ENCODE measurements at regions not wholly inside any gene's neighbourhood (a gene's known extent, or its start where the extent isn't known, plus 50 kb on each side); places are given as distances from the start of the nearest gene placed in this dataset.

GRCh38 chr2:6214471-6214870, 522.3 kb downstream of the SOX11 start:
- H3K4me3 ChIP-seq (ENCODE audit: low read depth, low read length), result no peak overlapping the region
- CTCF ChIA-PET, result no interaction called here
- POLR2A ChIA-PET, result no interaction called here
- no peak for DNase-seq (ENCODE audit: low read depth, low spot score)
- TF ChIP-seq, protein P1, sequence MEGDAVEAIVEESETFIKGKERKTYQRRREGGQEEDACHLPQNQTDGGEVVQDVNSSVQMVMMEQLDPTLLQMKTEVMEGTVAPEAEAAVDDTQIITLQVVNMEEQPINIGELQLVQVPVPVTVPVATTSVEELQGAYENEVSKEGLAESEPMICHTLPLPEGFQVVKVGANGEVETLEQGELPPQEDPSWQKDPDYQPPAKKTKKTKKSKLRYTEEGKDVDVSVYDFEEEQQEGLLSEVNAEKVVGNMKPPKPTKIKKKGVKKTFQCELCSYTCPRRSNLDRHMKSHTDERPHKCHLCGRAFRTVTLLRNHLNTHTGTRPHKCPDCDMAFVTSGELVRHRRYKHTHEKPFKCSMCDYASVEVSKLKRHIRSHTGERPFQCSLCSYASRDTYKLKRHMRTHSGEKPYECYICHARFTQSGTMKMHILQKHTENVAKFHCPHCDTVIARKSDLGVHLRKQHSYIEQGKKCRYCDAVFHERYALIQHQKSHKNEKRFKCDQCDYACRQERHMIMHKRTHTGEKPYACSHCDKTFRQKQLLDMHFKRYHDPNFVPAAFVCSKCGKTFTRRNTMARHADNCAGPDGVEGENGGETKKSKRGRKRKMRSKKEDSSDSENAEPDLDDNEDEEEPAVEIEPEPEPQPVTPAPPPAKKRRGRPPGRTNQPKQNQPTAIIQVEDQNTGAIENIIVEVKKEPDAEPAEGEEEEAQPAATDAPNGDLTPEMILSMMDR (IDR thresholded peaks at IDR 0.05; ENCODE audit: insufficient read depth, low read length, missing control alignments), result no peak

- ChIA-PET CTCF (no interaction called here), POLR2A (no interaction called here)
- no peak overlapping the region for H3K4me3 ChIP-seq (ENCODE audit: low read depth, low read length)
- TF ChIP-seq, protein P1 (IDR thresholded peaks at IDR 0.05; ENCODE audit: insufficient read depth, low read length, missing control alignments), result no peak
- no peak for DNase-seq (ENCODE audit: low read depth, low spot score)
Measured at GRCh38 chr2:6215053-6215452, 522.9 kb downstream of the SOX11 start.

DNA sequence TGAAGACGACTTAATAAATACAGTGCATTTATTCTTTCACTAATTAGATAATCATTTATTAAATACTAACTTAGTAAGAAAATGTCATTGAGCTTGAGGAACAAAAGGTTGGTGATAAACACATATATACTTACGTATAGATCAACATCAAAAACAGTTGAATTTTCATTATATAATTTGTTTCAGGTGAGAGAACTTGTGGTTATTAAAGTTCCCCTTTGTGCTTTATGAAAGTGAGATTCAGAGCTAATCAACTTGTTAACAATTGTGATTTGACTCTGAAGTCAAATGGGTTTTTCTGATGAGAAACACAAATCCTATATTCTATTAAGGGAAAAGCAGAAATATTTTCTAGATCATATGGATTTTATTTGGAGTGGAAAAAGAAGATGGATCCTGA, 524.0 kb downstream of the SOX11 start:
- TF ChIP-seq, protein P1 (IDR thresholded peaks at IDR 0.05; ENCODE audit: insufficient read depth, low read length, missing control alignments), result no peak
- POLR2A ChIA-PET, result no interaction called here
- no peak overlapping the region for H3K4me3 ChIP-seq (ENCODE audit: low read depth, low read length)
- no peak for DNase-seq (ENCODE audit: low read depth, low spot score)
- CTCF ChIA-PET, result no interaction called here

DNA sequence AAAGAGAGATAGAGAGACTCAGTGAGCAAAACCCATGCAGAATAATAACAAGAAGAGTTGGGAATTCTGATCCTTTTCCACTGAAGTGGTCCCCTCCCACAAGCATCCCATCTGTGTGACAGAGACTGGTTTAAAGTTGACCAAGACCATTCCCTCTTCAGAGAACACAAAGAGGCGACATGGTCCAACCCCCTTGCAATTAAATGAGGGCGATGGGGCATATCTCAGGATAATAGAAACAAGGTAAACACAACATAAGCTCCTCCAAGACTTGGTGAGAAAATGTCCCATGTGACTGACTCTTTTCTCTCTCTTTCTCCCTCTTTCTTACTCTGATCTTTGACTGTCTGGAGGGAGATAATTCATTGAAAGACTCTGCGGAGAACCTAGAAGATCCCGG, 526.7 kb downstream of the SOX11 start:
- TF ChIP-seq, protein P1 (IDR thresholded peaks at IDR 0.05; ENCODE audit: insufficient read depth, low read length, missing control alignments), result no peak

GRCh38 chr2:6219906-6220305, 527.7 kb downstream of the SOX11 start:
- POLR2A ChIA-PET, result no interaction called here
- DNase-seq (ENCODE audit: low read depth, low spot score), result no peak
- CTCF ChIA-PET, result no interaction called here
- no peak overlapping the region for H3K4me3 ChIP-seq (ENCODE audit: low read depth, low read length)
- TF ChIP-seq, protein P1 (IDR thresholded peaks at IDR 0.05; ENCODE audit: insufficient read depth, low read length, missing control alignments), result no peak

More for the DNA sequence above, 526.7 kb downstream of the SOX11 start:
- DNase-seq (ENCODE audit: low read depth, low spot score), result no peak
- ChIA-PET CTCF (no interaction called here), POLR2A (no interaction called here)
- H3K4me3 ChIP-seq (ENCODE audit: low read depth, low read length), result no peak overlapping the region

DNA sequence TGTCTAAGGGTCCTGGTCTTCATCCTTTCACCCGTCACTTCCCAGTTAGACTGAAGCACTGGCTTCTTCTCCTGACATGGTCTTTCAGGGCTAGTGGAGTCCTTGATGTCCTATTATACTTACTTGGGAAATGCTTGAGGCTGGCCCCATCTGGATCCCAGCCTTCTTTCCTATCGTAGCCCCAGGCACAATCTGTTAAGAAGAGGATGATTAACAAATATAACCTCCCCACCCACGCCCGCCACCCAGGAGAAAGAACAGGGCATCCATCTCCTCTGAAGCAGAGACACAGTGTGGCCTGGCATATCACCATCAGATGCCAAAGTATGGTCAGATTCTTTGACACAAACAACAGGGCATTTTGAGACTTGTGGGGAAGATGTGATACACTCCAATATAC, 530.1 kb downstream of the SOX11 start:
- TF ChIP-seq, protein P1 (IDR thresholded peaks at IDR 0.05; ENCODE audit: insufficient read depth, low read length, missing control alignments), result no peak
- no peak overlapping the region for H3K4me3 ChIP-seq (ENCODE audit: low read depth, low read length)
- ChIA-PET POLR2A (interaction anchor here (0.6 kb wide), 1 partner anchor 330 kb away, joined by 3 read pairs; no protein-coding TSS in a partner anchor), CTCF (no interaction called here)
- no peak for DNase-seq (ENCODE audit: low read depth, low spot score)
